Islet precursor cell (in vitro differentiated cells): ENCODE measurements at regions not wholly inside any gene's neighbourhood (a gene's known extent, or its start where the extent isn't known, plus 50 kb on each side); places are given as distances from the start of the nearest gene placed in this dataset.
A peak's percentile ranks its signal among the peaks of the same experiment; 100 is the strongest.

Experiments used
- DNase-seq: peaks from one replicate; pipeline ENCODE4 v3.0.0-alpha.2; 2018

GRCh38 chr1:5682626-5683225, 309.5 kb downstream of the NPHP4 start:
- no peak for DNase-seq

- DNase-seq: no peak
Observed at GRCh38 chr1:5681654-5682053, 310.6 kb downstream of the NPHP4 start.

GRCh38 chr1:5680600-5680999, 311.6 kb downstream of the NPHP4 start:
- DNase-seq: no peak

- no peak for DNase-seq
Observed at GRCh38 chr1:5678759-5679158, 313.5 kb downstream of the NPHP4 start.

- DNase-seq: peak; percentile 43
Observed at GRCh38 chr1:5672355-5672754, 319.9 kb downstream of the NPHP4 start.

GRCh38 chr1:5670590-5671350, 321.5 kb downstream of the NPHP4 start:
- no peak for DNase-seq

GRCh38 chr1:5667513-5668325, 324.5 kb downstream of the NPHP4 start:
- DNase-seq: no peak

- peak; percentile 64 for DNase-seq
Observed at GRCh38 chr1:5664906-5665875, 327.0 kb downstream of the NPHP4 start.

- no peak for DNase-seq
Observed at GRCh38 chr1:5664081-5664768, 328.0 kb downstream of the NPHP4 start.

- DNase-seq: no peak
Observed at GRCh38 chr1:5662744-5663126, 329.5 kb downstream of the NPHP4 start.

- no peak for DNase-seq
Observed at GRCh38 chr1:5662086-5662743, 330.0 kb downstream of the NPHP4 start.

DNA sequence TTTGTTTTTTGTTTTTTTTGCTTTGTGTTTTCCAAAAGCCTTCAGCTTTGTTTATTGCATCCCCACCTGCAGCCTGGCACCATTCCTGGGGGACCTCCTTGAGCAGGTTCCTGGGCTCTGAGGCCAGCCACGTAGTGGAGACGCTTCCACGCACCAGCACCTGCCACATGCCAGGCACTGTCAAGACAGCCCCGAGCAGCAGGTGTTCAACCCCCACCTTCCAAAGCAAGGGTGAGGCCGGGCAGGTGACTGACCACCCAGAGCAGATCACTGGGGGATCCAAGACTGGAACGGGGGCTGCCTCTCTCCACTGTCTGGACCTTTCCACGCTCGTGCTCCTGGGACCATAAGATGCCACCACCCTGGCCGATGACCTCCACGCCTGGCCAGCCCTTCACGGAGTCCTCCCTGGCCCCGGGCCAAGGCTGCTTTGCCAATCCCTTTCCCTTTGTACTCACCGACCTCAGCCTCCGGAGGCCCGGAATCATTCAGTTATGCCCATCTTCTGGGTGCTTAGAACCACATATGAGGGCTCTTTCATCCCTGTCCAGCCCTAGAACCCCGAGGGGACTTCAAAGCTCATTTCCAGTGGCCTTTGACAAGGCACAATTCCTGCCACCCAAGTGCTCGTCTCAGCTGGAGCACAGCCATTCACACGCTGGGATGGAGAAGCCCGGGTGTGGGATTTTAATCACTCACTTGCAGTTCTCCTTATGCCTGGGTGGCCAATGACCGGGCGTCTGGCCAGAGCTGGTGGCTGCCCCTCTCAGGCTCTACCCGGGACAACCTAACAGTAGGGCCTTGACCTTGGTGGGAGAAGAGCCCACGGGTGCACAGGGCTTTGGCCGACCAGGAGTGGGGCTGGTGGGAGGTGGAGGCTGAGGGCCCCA, 330.8 kb downstream of the NPHP4 start:
- DNase-seq: no peak

- peak; percentile 42 for DNase-seq
Observed at GRCh38 chr1:5660141-5660935, 331.9 kb downstream of the NPHP4 start.

GRCh38 chr1:5659606-5660005, 332.6 kb downstream of the NPHP4 start:
- DNase-seq: no peak

- DNase-seq: no peak
Observed at GRCh38 chr1:5658340-5659316, 333.6 kb downstream of the NPHP4 start.

- peak; percentile 43 for DNase-seq
Observed at GRCh38 chr1:5651964-5652821, 340.0 kb downstream of the NPHP4 start.

DNA sequence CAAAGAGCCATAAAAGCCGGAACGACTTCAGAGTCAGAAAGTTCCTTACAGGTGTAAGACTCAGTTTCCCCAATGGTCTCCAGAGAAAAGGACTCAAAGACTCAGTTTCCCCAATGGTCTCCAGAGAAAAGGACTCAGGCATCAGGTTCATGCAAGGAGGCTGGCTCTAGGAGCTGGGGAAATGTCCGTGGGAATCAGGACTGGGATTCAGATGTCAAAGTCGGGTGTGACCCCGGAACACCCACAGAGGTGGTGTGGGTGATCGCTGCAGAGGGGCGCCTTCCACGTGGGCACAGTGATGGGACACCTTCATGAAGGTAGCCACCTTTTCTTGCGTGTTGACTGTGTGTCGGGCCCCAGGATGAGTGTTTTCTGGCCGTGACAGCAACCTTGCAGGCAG, 340.8 kb downstream of the NPHP4 start:
- no peak for DNase-seq
